Right kidney (tissue), 1 donor: ENCODE measurements at regions not wholly inside any gene's neighbourhood (a gene's known extent, or its start where the extent isn't known, plus 50 kb on each side); places are given as distances from the start of the nearest gene placed in this dataset.

Source experiments
- DNase-seq: peaks from one replicate; pipeline ENCODE4 v3.0.0-alpha.2; 2016

- no peak for DNase-seq
These were observed 122.5 kb upstream of the PITRM1 start for GRCh38 chr10:3294919-3295581.

- peak; percentile 62 for DNase-seq
These were observed 121.2 kb upstream of the PITRM1 start for GRCh38 chr10:3293581-3294431.

GRCh38 chr10:3292636-3293035 lies 120.1 kb upstream of the PITRM1 start:
- peak; percentile 49 for DNase-seq

- no peak for DNase-seq
These were observed 118.0 kb upstream of the PITRM1 start for GRCh38 chr10:3290550-3290949.

GRCh38 chr10:3287572-3288445 lies 115.2 kb upstream of the PITRM1 start:
- no peak for DNase-seq

- no peak for DNase-seq
These were observed 110.1 kb upstream of the PITRM1 start for GRCh38 chr10:3282674-3283017.

GRCh38 chr10:3281941-3282673 lies 109.5 kb upstream of the PITRM1 start:
- no peak for DNase-seq

- no peak for DNase-seq
These were observed 106.2 kb upstream of the PITRM1 start for GRCh38 chr10:3278771-3279170.

GRCh38 chr10:3277566-3277965 lies 105.0 kb upstream of the PITRM1 start:
- DNase-seq: no peak

- no peak for DNase-seq
These were observed 101.8 kb upstream of the PITRM1 start for GRCh38 chr10:3274414-3274813.

GRCh38 chr10:3273966-3274365 lies 101.4 kb upstream of the PITRM1 start:
- no peak for DNase-seq

GRCh38 chr10:3272300-3272699 lies 99.7 kb upstream of the PITRM1 start:
- DNase-seq: no peak

GRCh38 chr10:3271354-3272115 lies 99.0 kb upstream of the PITRM1 start:
- no peak for DNase-seq

- no peak for DNase-seq
These were observed 98.2 kb upstream of the PITRM1 start for GRCh38 chr10:3270577-3271316.

GRCh38 chr10:3268025-3268424 lies 95.4 kb upstream of the PITRM1 start:
- no peak for DNase-seq

GRCh38 chr10:3265088-3265487 lies 92.5 kb upstream of the PITRM1 start:
- DNase-seq: no peak

- DNase-seq: peak; percentile 41
These were observed 91.7 kb upstream of the PITRM1 start for GRCh38 chr10:3264161-3264761.

GRCh38 chr10:3263747-3264146 lies 91.2 kb upstream of the PITRM1 start:
- no peak for DNase-seq

- no peak for DNase-seq
These were observed 90.5 kb upstream of the PITRM1 start for GRCh38 chr10:3263082-3263481.

GRCh38 chr10:3261921-3262320 lies 89.3 kb upstream of the PITRM1 start:
- DNase-seq: no peak
